Neural cell (in vitro differentiated cells): ENCODE measurements at regions not wholly inside any gene's neighbourhood (a gene's known extent, or its start where the extent isn't known, plus 50 kb on each side); places are given as distances from the start of the nearest gene placed in this dataset.

ENCODE experiments used
- H2AFZ ChIP-seq: fragments of 200-600, 300-800 bp; sonication (generic), shearing (Covaris generic); 2 replicates; pipeline ENCODE4 v1.6.0; 2014; ENCODE audit warnings: low read depth, mild to moderate bottlenecking, antibody characterized with exemption, low read length, moderate library complexity
- H3F3A ChIP-seq: fragments of 200-600 bp; shearing (Covaris generic); 2 replicates; pipeline ENCODE4 v1.6.1; 2016; ENCODE audit warnings: mild to moderate bottlenecking, moderate library complexity, mixed read lengths, antibody characterized with exemption, low read length; ENCODE audit not compliant: insufficient read depth, poor library complexity, severe bottlenecking
- H3K27ac ChIP-seq: fragments of 200-600, 300-800 bp; sonication (generic), shearing (Covaris generic); 2 replicates; pipeline ENCODE4 v1.5.1; 2014; ENCODE audit warnings: mild to moderate bottlenecking, low read length, moderate library complexity
- H3K27me3 ChIP-seq: fragments of 300-800, 200-600 bp; sonication (generic), shearing (Covaris generic); 2 replicates; pipeline ENCODE4 v1.6.0; 2014; ENCODE audit warnings: mild to moderate bottlenecking, low read depth, low read length, moderate library complexity; ENCODE audit not compliant: insufficient read depth
- H3K36me3 ChIP-seq: fragments of 300-800, 200-600 bp; sonication (generic), shearing (Covaris generic); 2 replicates; pipeline ENCODE4 v1.5.1; 2014; ENCODE audit warnings: mild to moderate bottlenecking, antibody characterized with exemption, low read length, moderate library complexity; ENCODE audit not compliant: insufficient read depth
- H3K4me2 ChIP-seq: fragments of 300-800, 200-600 bp; sonication (generic), shearing (Covaris generic); 2 replicates; pipeline ENCODE4 v1.6.0; 2014; ENCODE audit warnings: mild to moderate bottlenecking, low read length
- H3K4me3 ChIP-seq: fragments of 300-800, 200-600 bp; sonication (generic), shearing (Covaris generic); 2 replicates; pipeline ENCODE4 v1.5.1; 2014; ENCODE audit warnings: mild to moderate bottlenecking, low read length, moderate library complexity
- H3K79me2 ChIP-seq: fragments of 200-600 bp; shearing (Covaris generic); replicated peaks from 2 replicates; pipeline ENCODE4 v1.6.0; 2014; ENCODE audit warnings: mild to moderate bottlenecking, low read length, moderate library complexity; ENCODE audit not compliant: insufficient read depth
- H3K9ac ChIP-seq: fragments of 300-800, 200-600 bp; sonication (generic), shearing (Covaris generic); 2 replicates; pipeline ENCODE4 v1.6.1; 2016; ENCODE audit warnings: mild to moderate bottlenecking, low read length, mixed read lengths
- H3K9me2 ChIP-seq: fragments of 200-600 bp; shearing (Covaris generic); 2 replicates; pipeline ENCODE4 v1.6.1; 2016; ENCODE audit warnings: mild to moderate bottlenecking, low read length, mixed read lengths; ENCODE audit not compliant: insufficient read depth
- H3K9me3 ChIP-seq: fragments of 200-600, 300-800 bp; sonication (generic), shearing (Covaris generic); 2 replicates; pipeline ENCODE4 v1.6.1; 2016; ENCODE audit warnings: mild to moderate bottlenecking, mixed run types, low read length, moderate library complexity, mixed read lengths
- H4K20me1 ChIP-seq: fragments of 200-600 bp; shearing (Covaris generic); 2 replicates; pipeline ENCODE4 v1.6.1; 2016; ENCODE audit warnings: mild to moderate bottlenecking, mixed run types; ENCODE audit not compliant: insufficient read depth
- EP300 ChIP-seq: fragments of 450-650 bp; conservative IDR thresholded peaks from 2 replicates; pipeline ENCODE4 v1.6.1; 2014; ENCODE audit warnings: antibody characterized with exemption, mild to moderate bottlenecking, moderate library complexity; ENCODE audit not compliant: poor library complexity, severe bottlenecking
- EZH2 ChIP-seq: fragments of 200-600, 300-800 bp; shearing (Covaris generic), sonication (generic); IDR thresholded peaks from 2 replicates; pipeline ENCODE4 v1.6.1; 2014; ENCODE audit warnings: antibody characterized with exemption, low read length, borderline replicate concordance, mild to moderate bottlenecking; ENCODE audit not compliant: insufficient read depth, poor library complexity, severe bottlenecking
- MXI1 ChIP-seq: fragments of 450-650 bp; conservative IDR thresholded peaks from 2 replicates; pipeline ENCODE4 v1.6.1; 2014; ENCODE audit warnings: antibody characterized with exemption, mild to moderate bottlenecking; ENCODE audit not compliant: poor library complexity, severe bottlenecking
- POLR2AphosphoS5 ChIP-seq: IDR thresholded peaks from 2 replicates; pipeline ENCODE4 v1.6.1; 2012
- RAD21 ChIP-seq: fragments of 450-650 bp; conservative IDR thresholded peaks from 2 replicates; pipeline ENCODE4 v1.6.1; 2014; ENCODE audit warnings: antibody characterized with exemption, mild to moderate bottlenecking, moderate library complexity
- SMC3 ChIP-seq: fragments of 450-650 bp; conservative IDR thresholded peaks from 2 replicates; pipeline ENCODE4 v1.6.1; 2014; ENCODE audit warnings: antibody characterized with exemption, mild to moderate bottlenecking, moderate library complexity; ENCODE audit not compliant: poor library complexity
- TAF1 ChIP-seq: IDR thresholded peaks from 2 replicates; pipeline ENCODE4 v1.6.1; 2012; ENCODE audit warnings: low read depth
- TF ChIP-seq, protein P1 (sequence below): fragments of 450-650 bp; IDR thresholded peaks from 2 replicates; pipeline ENCODE4 v1.5.1; 2014; ENCODE audit warnings: antibody characterized with exemption, mild to moderate bottlenecking, moderate library complexity; ENCODE audit not compliant: poor library complexity, severe bottlenecking
- TF ChIP-seq, protein P2 (sequence below): IDR thresholded peaks from 2 replicates; pipeline ENCODE4 v1.6.1; 2012; ENCODE audit warnings: borderline replicate concordance

- Histone ChIP-seq H3K27me3 (no peaks in the 10 kb centered on the region), H3F3A (no peaks in the 10 kb centered on the region), H3K27ac (no peak overlapping the region), H3K36me3 (no peaks in the 10 kb centered on the region), H3K9me2 (no peaks in the 10 kb centered on the region), H2AFZ (no peak overlapping the region), H3K79me2 (no peaks in the 10 kb centered on the region), H3K4me2 (no peak overlapping the region), H3K4me3 (no peak overlapping the region), H3K9ac (no peak overlapping the region), H3K9me3 (no peaks in the 10 kb centered on the region), H4K20me1 (no peaks in the 10 kb centered on the region)
- TF ChIP-seq EZH2 (no peak), EP300 (no peak), POLR2AphosphoS5 (no peak), RAD21 (no peak), SMC3 (no peak), MXI1 (no peak), TAF1 (no peak)
- TF ChIP-seq, protein P1, sequence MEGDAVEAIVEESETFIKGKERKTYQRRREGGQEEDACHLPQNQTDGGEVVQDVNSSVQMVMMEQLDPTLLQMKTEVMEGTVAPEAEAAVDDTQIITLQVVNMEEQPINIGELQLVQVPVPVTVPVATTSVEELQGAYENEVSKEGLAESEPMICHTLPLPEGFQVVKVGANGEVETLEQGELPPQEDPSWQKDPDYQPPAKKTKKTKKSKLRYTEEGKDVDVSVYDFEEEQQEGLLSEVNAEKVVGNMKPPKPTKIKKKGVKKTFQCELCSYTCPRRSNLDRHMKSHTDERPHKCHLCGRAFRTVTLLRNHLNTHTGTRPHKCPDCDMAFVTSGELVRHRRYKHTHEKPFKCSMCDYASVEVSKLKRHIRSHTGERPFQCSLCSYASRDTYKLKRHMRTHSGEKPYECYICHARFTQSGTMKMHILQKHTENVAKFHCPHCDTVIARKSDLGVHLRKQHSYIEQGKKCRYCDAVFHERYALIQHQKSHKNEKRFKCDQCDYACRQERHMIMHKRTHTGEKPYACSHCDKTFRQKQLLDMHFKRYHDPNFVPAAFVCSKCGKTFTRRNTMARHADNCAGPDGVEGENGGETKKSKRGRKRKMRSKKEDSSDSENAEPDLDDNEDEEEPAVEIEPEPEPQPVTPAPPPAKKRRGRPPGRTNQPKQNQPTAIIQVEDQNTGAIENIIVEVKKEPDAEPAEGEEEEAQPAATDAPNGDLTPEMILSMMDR, result no peak
- TF ChIP-seq, protein P2, sequence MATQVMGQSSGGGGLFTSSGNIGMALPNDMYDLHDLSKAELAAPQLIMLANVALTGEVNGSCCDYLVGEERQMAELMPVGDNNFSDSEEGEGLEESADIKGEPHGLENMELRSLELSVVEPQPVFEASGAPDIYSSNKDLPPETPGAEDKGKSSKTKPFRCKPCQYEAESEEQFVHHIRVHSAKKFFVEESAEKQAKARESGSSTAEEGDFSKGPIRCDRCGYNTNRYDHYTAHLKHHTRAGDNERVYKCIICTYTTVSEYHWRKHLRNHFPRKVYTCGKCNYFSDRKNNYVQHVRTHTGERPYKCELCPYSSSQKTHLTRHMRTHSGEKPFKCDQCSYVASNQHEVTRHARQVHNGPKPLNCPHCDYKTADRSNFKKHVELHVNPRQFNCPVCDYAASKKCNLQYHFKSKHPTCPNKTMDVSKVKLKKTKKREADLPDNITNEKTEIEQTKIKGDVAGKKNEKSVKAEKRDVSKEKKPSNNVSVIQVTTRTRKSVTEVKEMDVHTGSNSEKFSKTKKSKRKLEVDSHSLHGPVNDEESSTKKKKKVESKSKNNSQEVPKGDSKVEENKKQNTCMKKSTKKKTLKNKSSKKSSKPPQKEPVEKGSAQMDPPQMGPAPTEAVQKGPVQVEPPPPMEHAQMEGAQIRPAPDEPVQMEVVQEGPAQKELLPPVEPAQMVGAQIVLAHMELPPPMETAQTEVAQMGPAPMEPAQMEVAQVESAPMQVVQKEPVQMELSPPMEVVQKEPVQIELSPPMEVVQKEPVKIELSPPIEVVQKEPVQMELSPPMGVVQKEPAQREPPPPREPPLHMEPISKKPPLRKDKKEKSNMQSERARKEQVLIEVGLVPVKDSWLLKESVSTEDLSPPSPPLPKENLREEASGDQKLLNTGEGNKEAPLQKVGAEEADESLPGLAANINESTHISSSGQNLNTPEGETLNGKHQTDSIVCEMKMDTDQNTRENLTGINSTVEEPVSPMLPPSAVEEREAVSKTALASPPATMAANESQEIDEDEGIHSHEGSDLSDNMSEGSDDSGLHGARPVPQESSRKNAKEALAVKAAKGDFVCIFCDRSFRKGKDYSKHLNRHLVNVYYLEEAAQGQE, result no peak
These were observed 1347.2 kb downstream of the ROBO1 start for GRCh38 chr3:78420611-78421010.

- H3K4me2 ChIP-seq, result no peak overlapping the region
- no peak for TF ChIP-seq SMC3
- TF ChIP-seq POLR2AphosphoS5, result no peak
- TF ChIP-seq EP300, result no peak
- no peak for TF ChIP-seq RAD21
- TF ChIP-seq, protein P1, result no peak
- TF ChIP-seq, protein P2, result no peak
- no peak for TF ChIP-seq EZH2
- TF ChIP-seq MXI1, result no peak
- no peak for TF ChIP-seq TAF1
- no peaks in the 10 kb centered on the region for H3K27me3 ChIP-seq
These were observed 1346.4 kb downstream of the ROBO1 start for GRCh38 chr3:78421247-78421966.

More at GRCh38 chr3:78421247-78421966, 1346.4 kb downstream of the ROBO1 start:
- Histone ChIP-seq H4K20me1 (no peaks in the 10 kb centered on the region), H3K9ac (no peak overlapping the region), H3K27ac (no peak overlapping the region), H3K4me3 (no peak overlapping the region), H3K9me3 (no peaks in the 10 kb centered on the region), H3K79me2 (no peaks in the 10 kb centered on the region), H2AFZ (no peak overlapping the region), H3F3A (no peaks in the 10 kb centered on the region), H3K36me3 (no peaks in the 10 kb centered on the region), H3K9me2 (no peaks in the 10 kb centered on the region)
